B cell (primary cell): ENCODE measurements at regions not wholly inside any gene's neighbourhood (a gene's known extent, or its start where the extent isn't known, plus 50 kb on each side); places are given as distances from the start of the nearest gene placed in this dataset.

Experiments
- ATAC-seq: fragments of 200-7000 bp; cut with Tn5 transposase; one replicate; pipeline ENCODE4 v1.10.0; 2021; ENCODE audit warnings: low read depth, mild to moderate bottlenecking, moderate number of reproducible peaks, moderate library complexity
- CTCF ChIA-PET: fragments of 350-600 bp; sonication (Branson Sonifier 250); formaldehyde crosslinking; loops from one replicate; lab custom pipeline; 2021; ENCODE audit warnings: antibody characterized with exemption, inconsistent platforms; lab: Charles Lee
- POLR2A ChIA-PET: fragments of 350-600 bp; sonication (Branson Sonifier 250); formaldehyde crosslinking; loops from one replicate; lab custom pipeline; 2021; ENCODE audit warnings: antibody characterized with exemption; lab: Charles Lee
- DNase-seq: peaks from one replicate; pipeline ENCODE4 v3.0.0; 2013
- H2AFZ ChIP-seq: 2 replicates; pipeline ENCODE4 v1.6.1; 2012; ENCODE audit warnings: mild to moderate bottlenecking, low read depth, low read length; ENCODE audit not compliant: insufficient read depth, poor library complexity, severe bottlenecking
- H3K27ac ChIP-seq, 2 donors: 1 replicate in 1 of 2; 2 replicates in 1 of 2; pipeline ENCODE4 v1.5.1; 2012 to 2013; ENCODE audit warnings: low read length in 2 of 2, mild to moderate bottlenecking in 2 of 2, moderate library complexity in 1 of 2
- H3K27me3 ChIP-seq, 4 experiments: fragments of 200-600 bp in 1 of 4; sonication (generic) in 1 of 4; replicated peaks in 1 of 4; 1 replicate in 2 of 4; 2 replicates in 2 of 4; pipeline versions ENCODE4 v1.6.1 to v1.7.0; 2013 to 2016; ENCODE audit warnings: low read length in 3 of 4, mild to moderate bottlenecking in 2 of 4, mixed read lengths in 1 of 4, moderate library complexity in 1 of 4; ENCODE audit not compliant: insufficient read depth in 4 of 4, control insufficient read depth in 3 of 4; ENCODE audit errors: control extremely low read depth in 1 of 4
- H3K36me3 ChIP-seq, 2 experiments: replicated peaks in 1 of 2; 1 replicate in 1 of 2; 2 replicates in 1 of 2; pipeline versions ENCODE4 v1.6.1 to v1.7.1; 2013; ENCODE audit warnings: low read length in 1 of 2; ENCODE audit not compliant: insufficient read depth in 2 of 2, control insufficient read depth in 1 of 2; ENCODE audit errors: control extremely low read depth in 1 of 2, extremely low read depth in 1 of 2
- H3K4me1 ChIP-seq, 2 donors: fragments of 200-600 bp in 1 of 2; sonication (generic) in 1 of 2; 1 replicate in 1 of 2; 2 replicates in 1 of 2; pipeline versions ENCODE4 v1.5.1 to v1.6.1; 2013 to 2017; ENCODE audit warnings: low read length in 2 of 2; ENCODE audit not compliant: control insufficient read depth in 2 of 2, insufficient read depth in 2 of 2
- H3K4me2 ChIP-seq: replicated peaks from 2 replicates; pipeline ENCODE3; 2012; ENCODE audit warnings: mild to moderate bottlenecking, low read depth, low read length; ENCODE audit not compliant: poor library complexity, severe bottlenecking
- H3K4me3 ChIP-seq, 5 experiments: fragments of 200-600 bp in 1 of 5; sonication (generic) in 1 of 5; 1 replicate in 3 of 5; 2 replicates in 2 of 5; pipeline versions ENCODE4 v1.5.1 to v1.7.0; 2011 to 2016; ENCODE audit warnings: low read length in 4 of 5, mild to moderate bottlenecking in 4 of 5, low read depth in 2 of 5, control low read depth in 1 of 5, moderate library complexity in 1 of 5; ENCODE audit not compliant: insufficient read depth in 1 of 5; ENCODE audit errors: control extremely low read depth in 1 of 5, extremely low read depth in 1 of 5
- H3K79me2 ChIP-seq: fragments of 200-600 bp; sonication (generic); one replicate; pipeline ENCODE4 v1.6.0; 2016; ENCODE audit warnings: low read length; ENCODE audit not compliant: control insufficient read depth, insufficient read depth
- H3K9ac ChIP-seq: fragments of 200-600 bp; sonication (generic); 2 replicates; pipeline ENCODE4 v1.6.1; 2017; ENCODE audit warnings: mild to moderate bottlenecking, low read length, moderate library complexity
- H3K9me3 ChIP-seq, 3 donors: one replicate each; pipeline versions ENCODE4 v1.6.1 to v1.7.1; 2013; ENCODE audit warnings: low read length in 2 of 3; ENCODE audit not compliant: control insufficient read depth in 2 of 3, insufficient read depth in 1 of 3; ENCODE audit errors: control extremely low read depth in 1 of 3
- H4K20me1 ChIP-seq: 2 replicates; pipeline ENCODE4 v1.6.0; 2012; ENCODE audit warnings: mild to moderate bottlenecking, low read length; ENCODE audit not compliant: insufficient read depth, control insufficient read depth, poor library complexity, severe bottlenecking
- H3K27ac Mint-ChIP-seq: one replicate; pipeline ENCODE4 v1.8.0; 2021; ENCODE audit warnings: mixed read lengths
- H3K27me3 Mint-ChIP-seq: one replicate; pipeline ENCODE4 v1.8.0; 2021; ENCODE audit warnings: mixed read lengths
- H3K4me1 Mint-ChIP-seq: one replicate; pipeline ENCODE4 v1.8.0; 2021; ENCODE audit warnings: mixed read lengths
- H3K4me3 Mint-ChIP-seq: one replicate; pipeline ENCODE4 v1.8.0; 2021; ENCODE audit warnings: mixed read lengths
- H3K9me3 Mint-ChIP-seq: one replicate; pipeline ENCODE4 v1.8.0; 2022; ENCODE audit warnings: mixed read lengths; ENCODE audit not compliant: insufficient read depth
- CTCF ChIP-seq: fragments of 200-600 bp; IDR thresholded peaks from one replicate; pipeline ENCODE4 v1.8.0; 2022; ENCODE audit warnings: antibody characterized with exemption, mild to moderate bottlenecking
- EZH2 ChIP-seq: IDR thresholded peaks from 2 replicates; pipeline ENCODE4 v1.6.1; 2012; ENCODE audit warnings: borderline replicate concordance, low read depth, mild to moderate bottlenecking, moderate library complexity, low read length; ENCODE audit not compliant: insufficient read depth, poor library complexity, severe bottlenecking
- WGBS: methylation state at CpG from one replicate; pipeline ENCODE4 v1.1.5; 2013; ENCODE audit warnings: missing lambda C conversion rate; ENCODE audit not compliant: insufficient coverage; 5-methylcytosine and 5-hydroxymethylcytosine counted together
- intact Hi-C: fragments of 100-400 bp; cut with micrococcal nuclease; formaldehyde crosslinking; loops from one replicate; pipeline ENCODE4 v1.10.0; 2022

DNA sequence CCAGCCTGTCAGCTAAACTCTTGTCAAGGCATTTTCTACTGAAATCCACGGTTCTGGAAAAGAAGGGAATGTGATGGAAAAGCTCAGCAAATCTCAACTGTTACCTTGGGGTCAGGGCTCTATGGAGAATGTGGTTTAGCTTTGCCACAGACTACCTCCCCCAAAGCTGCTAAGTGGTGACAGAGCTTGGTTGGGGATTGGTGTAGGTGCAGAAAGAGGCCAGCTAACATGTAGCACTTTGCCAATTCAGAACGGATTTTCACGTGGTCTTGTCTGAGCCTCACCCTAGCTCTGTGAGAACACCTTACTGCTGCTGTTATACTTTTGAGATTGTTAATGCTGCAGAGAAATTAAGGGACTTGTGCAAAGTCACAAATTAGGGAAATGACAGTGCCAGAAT, 331.1 kb downstream of the RND3 start:
- POLR2A ChIA-PET, result no interaction called here
- Histone ChIP-seq H2AFZ (no peak overlapping the region), H3K9me3 (no peaks in the 10 kb centered on the region), H3K4me2 (no peak overlapping the region), H3K27me3 (no peaks in the 10 kb centered on the region), H3K9ac (no peak overlapping the region), H3K79me2 (no peaks in the 10 kb centered on the region), H3K4me3 (no peak overlapping the region), H4K20me1 (no peaks in the 10 kb centered on the region), H3K36me3 (no peaks in the 10 kb centered on the region), H3K27ac (no peak overlapping the region), H3K4me1 (no peaks in the 10 kb centered on the region)
- ATAC-seq (no peak), DNase-seq (no peak)
- Mint-ChIP-seq H3K27ac (no peak overlapping the region), H3K9me3 (no peaks in the 10 kb centered on the region), H3K4me3 (no peak overlapping the region), H3K4me1 (no peaks in the 10 kb centered on the region), H3K27me3 (no peaks in the 10 kb centered on the region)
- WGBS, result 90% methylated on average over 2 of the region's 3 CpGs
- TF ChIP-seq CTCF, result no peak
- TF ChIP-seq EZH2, result no peak
- intact Hi-C loops, result no loop called here
- CTCF ChIA-PET, result no interaction called here

DNA sequence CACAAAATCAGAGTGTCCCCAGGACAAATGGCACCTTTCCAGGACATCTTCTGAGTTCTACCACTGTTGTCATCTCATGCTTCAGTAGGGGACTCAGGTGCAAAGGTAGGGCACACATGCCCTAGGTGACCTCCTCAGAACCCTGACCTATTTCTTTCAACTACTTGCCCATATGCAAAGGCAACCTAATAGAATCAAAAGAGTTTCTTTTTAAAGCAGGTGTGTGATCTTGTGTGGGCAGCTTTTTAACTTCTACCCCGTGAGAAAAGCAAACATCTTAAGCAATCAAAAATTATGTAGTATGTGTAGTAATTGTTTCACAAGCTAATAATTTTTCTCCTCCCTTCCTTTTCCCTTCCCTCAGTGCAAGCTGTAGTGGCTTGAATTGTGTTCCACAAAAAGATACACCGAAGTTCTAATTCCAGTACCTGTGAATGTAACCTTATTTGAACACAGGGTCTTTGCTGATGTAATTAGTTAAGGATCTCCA, 333.1 kb downstream of the RND3 start:
- no peak overlapping the region for H3K9ac ChIP-seq
- ATAC-seq (no peak), DNase-seq (no peak)
- no peaks in the 10 kb centered on the region for H3K9me3 ChIP-seq
- no peak overlapping the region for H3K4me3 ChIP-seq
- H3K4me1 ChIP-seq, result no peaks in the 10 kb centered on the region
- ChIA-PET POLR2A (no interaction called here), CTCF (no interaction called here)
- no peak overlapping the region for H3K27ac ChIP-seq
- no peaks in the 10 kb centered on the region for H3K79me2 ChIP-seq
- intact Hi-C loops, result no loop called here
- no peaks in the 10 kb centered on the region for H3K27me3 Mint-ChIP-seq
- no peaks in the 10 kb centered on the region for H4K20me1 ChIP-seq
- WGBS, result no CpG with 5 or more reads among the region's 2 CpGs
- no peaks in the 10 kb centered on the region for H3K4me1 Mint-ChIP-seq
- no peaks in the 10 kb centered on the region for H3K9me3 Mint-ChIP-seq
- no peaks in the 10 kb centered on the region for H3K27me3 ChIP-seq
- no peaks in the 10 kb centered on the region for H3K36me3 ChIP-seq
- no peak overlapping the region for H2AFZ ChIP-seq
- no peak overlapping the region for H3K4me3 Mint-ChIP-seq
- H3K27ac Mint-ChIP-seq, result no peak overlapping the region
- no peak overlapping the region for H3K4me2 ChIP-seq
- TF ChIP-seq CTCF (no peak), EZH2 (no peak)
